H1 (cell line): ENCODE measurements at regions not wholly inside any gene's neighbourhood (a gene's known extent, or its start where the extent isn't known, plus 50 kb on each side); places are given as distances from the start of the nearest gene placed in this dataset.

ENCODE experiments used
- CTCF ChIA-PET: fragments of 300-600 bp; sonication (Branson Sonifier 250); formaldehyde crosslinking; loops from one replicate; lab custom pipeline; 2021; ENCODE audit not compliant: partially characterized antibody; lab: Charles Lee
- POLR2A ChIA-PET: fragments of 300-600 bp; sonication (Branson Sonifier 250); formaldehyde crosslinking; loops from one replicate; lab custom pipeline; 2021; ENCODE audit warnings: inconsistent platforms; ENCODE audit not compliant: partially characterized antibody; lab: Charles Lee
- DNase-seq, 2 experiments: peaks; one replicate each; pipeline versions ENCODE4 v3.0.0 to v3.0.0-alpha.2; 2010 to 2022; ENCODE audit warnings: low spot score in 2 of 2, low read depth in 1 of 2, mixed read lengths in 1 of 2
- FAIRE-seq: peaks from 2 replicates; lab custom pipeline; 2011; peaks lifted over from hg19 to GRCh38; lab: Jason Lieb, UNC
- H2AFZ ChIP-seq: 2 replicates; pipeline ENCODE4 v1.8.1; 2012; ENCODE audit warnings: low read length, inconsistent platforms
- H2AK5ac ChIP-seq: 2 replicates; pipeline ENCODE4 v1.6.1; 2013; ENCODE audit warnings: low read depth, low read length
- H2BK120ac ChIP-seq: replicated peaks from 2 replicates; pipeline ENCODE3; 2013; ENCODE audit warnings: low read depth, low read length, inconsistent platforms
- H2BK12ac ChIP-seq: 2 replicates; pipeline ENCODE4 v1.6.1; 2013; ENCODE audit warnings: low read depth, low read length
- H2BK15ac ChIP-seq: 2 replicates; pipeline ENCODE4 v1.6.1; 2013; ENCODE audit warnings: low read length
- H2BK20ac ChIP-seq: 2 replicates; pipeline ENCODE4 v1.6.1; 2013; ENCODE audit warnings: low read length
- H2BK5ac ChIP-seq: 2 replicates; pipeline ENCODE4 v1.6.1; 2013; ENCODE audit warnings: low read depth, low read length
- H3K14ac ChIP-seq: 2 replicates; pipeline ENCODE4 v1.6.1; 2013; ENCODE audit warnings: inconsistent platforms; ENCODE audit not compliant: insufficient read length
- H3K18ac ChIP-seq: 2 replicates; pipeline ENCODE4 v1.6.1; 2013; ENCODE audit warnings: low read length; ENCODE audit errors: extremely low read depth
- H3K23ac ChIP-seq: 2 replicates; pipeline ENCODE4 v1.6.1; 2013; ENCODE audit warnings: inconsistent platforms; ENCODE audit not compliant: insufficient read length
- H3K23me2 ChIP-seq: 2 replicates; pipeline ENCODE4 v1.6.1; 2013; ENCODE audit warnings: low read depth, low read length
- H3K27ac ChIP-seq: 2 replicates; pipeline ENCODE4 v1.6.1; 2011; ENCODE audit warnings: low read depth, low read length, inconsistent platforms
- H3K27me3 ChIP-seq, 4 experiments: replicated peaks in 1 of 4; 1 replicate in 1 of 4; 2 replicates in 3 of 4; pipeline versions ENCODE4 v1.6.1 to v1.8.1; 2011 to 2013; ENCODE audit warnings: low read length in 3 of 4, mild to moderate bottlenecking in 3 of 4, inconsistent platforms in 2 of 4, mixed read lengths in 2 of 4, moderate library complexity in 1 of 4; ENCODE audit not compliant: control insufficient read depth in 3 of 4, insufficient read depth in 3 of 4; ENCODE audit errors: extremely low read depth in 1 of 4
- H3K36me3 ChIP-seq, 4 experiments: 2 replicates each; pipeline versions ENCODE4 v1.6.1 to v1.8.1; 2011 to 2013; ENCODE audit warnings: mild to moderate bottlenecking in 4 of 4, low read length in 3 of 4, moderate library complexity in 2 of 4, control low read depth in 1 of 4, inconsistent platforms in 1 of 4; ENCODE audit not compliant: insufficient read depth in 4 of 4, control insufficient read depth in 2 of 4
- H3K4ac ChIP-seq: replicated peaks from 2 replicates; pipeline ENCODE3; 2013; ENCODE audit warnings: low read length, low read depth, mixed read lengths, inconsistent platforms; ENCODE audit not compliant: insufficient read length
- H3K4me1 ChIP-seq, 4 experiments: replicated peaks in 1 of 4; 1 replicate in 1 of 4; 2 replicates in 3 of 4; pipeline versions ENCODE4 v1.6.1 to v1.8.1; 2011 to 2013; ENCODE audit warnings: low read length in 3 of 4, inconsistent platforms in 2 of 4, mixed read lengths in 1 of 4; ENCODE audit not compliant: insufficient read depth in 4 of 4, control insufficient read depth in 3 of 4
- H3K4me2 ChIP-seq, 2 experiments: 2 replicates each; pipeline versions ENCODE4 v1.6.1 to v1.8.1; 2011 to 2013; ENCODE audit warnings: low read depth in 2 of 2, low read length in 2 of 2, control low read depth in 1 of 2, inconsistent platforms in 1 of 2, mild to moderate bottlenecking in 1 of 2; ENCODE audit not compliant: insufficient read depth in 1 of 2
- H3K4me3 ChIP-seq, 4 experiments: fragments of 200-600, 300-600 bp in 1 of 4; sonication (generic), shearing (Covaris generic), sonication (Bioruptor Twin) in 1 of 4; 2 replicates each; pipeline versions ENCODE4 v1.5.1 to v1.8.1; 2011 to 2016; ENCODE audit warnings: low read length in 4 of 4, low read depth in 3 of 4, control low read depth in 2 of 4, inconsistent platforms in 2 of 4, mild to moderate bottlenecking in 2 of 4, mixed read lengths in 1 of 4, moderate library complexity in 1 of 4; ENCODE audit not compliant: insufficient read depth in 2 of 4; ENCODE audit errors: extremely low read depth in 1 of 4
- H3K56ac ChIP-seq: replicated peaks from 2 replicates; pipeline ENCODE3; 2013; ENCODE audit warnings: low read depth, mild to moderate bottlenecking, mixed read lengths, low read length, inconsistent platforms; ENCODE audit not compliant: insufficient read length
- H3K79me1 ChIP-seq: 2 replicates; pipeline ENCODE4 v1.6.1; 2013; ENCODE audit warnings: low read depth, low read length, control low read depth
- H3K79me2 ChIP-seq, 2 experiments: 2 replicates each; pipeline versions ENCODE4 v1.6.1 to v1.8.1; 2012 to 2013; ENCODE audit warnings: low read length in 2 of 2, mild to moderate bottlenecking in 2 of 2, inconsistent platforms in 1 of 2; ENCODE audit not compliant: insufficient read depth in 2 of 2, control insufficient read depth in 1 of 2
- H3K9ac ChIP-seq, 4 experiments: replicated peaks in 1 of 4; 1 replicate in 1 of 4; 2 replicates in 3 of 4; pipeline versions ENCODE4 v1.6.1 to v1.8.1; 2011 to 2013; ENCODE audit warnings: low read depth in 3 of 4, low read length in 3 of 4, control low read depth in 2 of 4, mild to moderate bottlenecking in 2 of 4, moderate library complexity in 2 of 4, inconsistent platforms in 1 of 4; ENCODE audit errors: extremely low read depth in 1 of 4
- H3K9me3 ChIP-seq, 2 experiments: 2 replicates each; pipeline versions ENCODE4 v1.6.1 to v1.8.1; 2012 to 2013; ENCODE audit warnings: mild to moderate bottlenecking in 2 of 2, moderate library complexity in 2 of 2, control low read depth in 1 of 2, inconsistent platforms in 1 of 2, low read depth in 1 of 2, low read length in 1 of 2, mixed read lengths in 1 of 2; ENCODE audit not compliant: insufficient read depth in 2 of 2
- H4K20me1 ChIP-seq, 2 experiments: replicated peaks in 1 of 2; 2 replicates each; pipeline versions ENCODE3 to v1.8.1; 2011 to 2013; ENCODE audit warnings: inconsistent platforms in 2 of 2, low read length in 2 of 2, mild to moderate bottlenecking in 1 of 2; ENCODE audit not compliant: insufficient read depth in 2 of 2, control insufficient read depth in 1 of 2
- H4K5ac ChIP-seq: 2 replicates; pipeline ENCODE4 v1.6.1; 2013; ENCODE audit warnings: low read length, low read depth, mixed read lengths, inconsistent platforms; ENCODE audit not compliant: insufficient read length
- H4K8ac ChIP-seq: 2 replicates; pipeline ENCODE4 v1.8.0; 2013; ENCODE audit warnings: mild to moderate bottlenecking, moderate library complexity, low read length, inconsistent platforms; ENCODE audit not compliant: insufficient read depth; ENCODE audit errors: extremely low read depth
- H4K91ac ChIP-seq: replicated peaks from 2 replicates; pipeline ENCODE3; 2013; ENCODE audit warnings: low read length, mixed read lengths, inconsistent platforms; ENCODE audit not compliant: insufficient read length
- BRCA1 ChIP-seq: IDR thresholded peaks from 2 replicates; pipeline ENCODE4 v1.6.1; 2012; ENCODE audit warnings: low read depth, low read length, improper control_type of control experiment
- MAFK ChIP-seq: IDR thresholded peaks from 2 replicates; pipeline ENCODE4 v1.6.1; 2012; ENCODE audit warnings: low read depth, mild to moderate bottlenecking, improper control_type of control experiment, low read length

DNA sequence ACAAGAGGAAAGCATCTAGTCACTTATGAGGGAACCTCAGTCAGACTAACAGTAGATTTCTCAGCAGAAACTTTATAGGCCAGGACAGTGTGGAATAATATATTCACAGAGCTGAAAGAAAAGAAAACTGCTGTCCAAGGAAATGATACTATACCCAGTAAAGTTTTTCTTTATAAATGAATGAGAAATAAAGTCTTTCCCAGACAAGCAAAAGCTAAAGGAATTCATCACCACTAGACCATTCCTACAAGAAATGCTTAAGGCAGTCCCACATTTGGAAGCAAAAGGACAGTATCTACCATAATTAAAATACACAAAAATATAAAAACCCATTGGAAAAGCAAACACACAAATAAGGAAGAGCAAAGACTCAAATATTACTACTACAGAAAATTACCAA is 59.9 kb downstream of the PSMG1 start:
- H3K56ac ChIP-seq: no peak overlapping the region
- H3K23me2 ChIP-seq: no peaks in the 10 kb centered on the region; the same call in 1 of the 2 replicates
- H2BK15ac ChIP-seq: no peak overlapping the region
- no peak overlapping the region for H4K5ac ChIP-seq
- H3K9ac ChIP-seq: no peak overlapping the region
- no peak overlapping the region for H4K8ac ChIP-seq
- H4K20me1 ChIP-seq: peaks cover 0 to 5% of the 10 kb centered on the region in 2 experiments
- no peak overlapping the region for H2BK20ac ChIP-seq
- no peaks in the 10 kb centered on the region for H3K79me2 ChIP-seq
- H3K9me3 ChIP-seq: no peaks in the 10 kb centered on the region
- H2BK5ac ChIP-seq: no peak overlapping the region
- H3K36me3 ChIP-seq: no peaks in the 10 kb centered on the region
- no peak overlapping the region for H3K27ac ChIP-seq
- H4K91ac ChIP-seq: no peak overlapping the region
- peaks cover 0 to 4% (median 2%) of the 10 kb centered on the region in 4 experiments; a peak in 5 of 7 replicates for H3K4me1 ChIP-seq
- FAIRE-seq: no peak
- no peak overlapping the region for H3K14ac ChIP-seq
- CTCF ChIA-PET: interaction anchor here (0.9 to 1.3 kb wide), 2 partner anchors 14 to 102 kb away, joined by 3 read pairs; no protein-coding TSS in a partner anchor
- no peak overlapping the region for H2BK12ac ChIP-seq
- no peak overlapping the region for H2AK5ac ChIP-seq
- DNase-seq: no peak
- no peak overlapping the region for H3K23ac ChIP-seq
- H2AFZ ChIP-seq: no peak overlapping the region
- H2BK120ac ChIP-seq: no peak overlapping the region
- POLR2A ChIA-PET: no interaction called here
- no peak overlapping the region for H3K4ac ChIP-seq
- H3K18ac ChIP-seq: no peak overlapping the region
- no peaks in the 10 kb centered on the region for H3K79me1 ChIP-seq
- H3K4me3 ChIP-seq: no peak overlapping the region
- H3K4me2 ChIP-seq: no peak overlapping the region
- no peaks in the 10 kb centered on the region for H3K27me3 ChIP-seq
- TF ChIP-seq BRCA1 (no peak), MAFK (no peak)
